Stimulated activated naive CD8-positive, alpha-beta T cell treated with anti-CD3 and anti-CD28 coated beads, Interleukin-15, Interleukin-2, amounts not matched to agents 100 U/mL and 50 U/mL, for 24 hours (primary cell): ENCODE measurements at regions not wholly inside any gene's neighbourhood (a gene's known extent, or its start where the extent isn't known, plus 50 kb on each side); places are given as distances from the start of the nearest gene placed in this dataset.

Source experiments
- ATAC-seq: fragments of 150-1000 bp; cut with Tn5 transposase; one replicate; pipeline ENCODE4 v1.10.0; 2021
- DNase-seq: peaks from one replicate; pipeline ENCODE4 v3.0.0; 2021

GRCh38 chr4:4735870-4736269 lies 123.6 kb upstream of the MSX1 start:
- DNase-seq: no peak
- no peak for ATAC-seq

GRCh38 chr4:4735136-4735750 lies 124.2 kb upstream of the MSX1 start:
- no peak for ATAC-seq
- DNase-seq: no peak

GRCh38 chr4:4734425-4734824 lies 125.0 kb upstream of the MSX1 start:
- ATAC-seq (no peak), DNase-seq (no peak)

- ATAC-seq (no peak), DNase-seq (no peak)
Measured at GRCh38 chr4:4733663-4734062, 125.8 kb upstream of the MSX1 start.

- ATAC-seq: no peak
- DNase-seq: no peak
Measured at GRCh38 chr4:4730249-4730648, 129.2 kb upstream of the MSX1 start.

- ATAC-seq: no peak
- no peak for DNase-seq
Measured at GRCh38 chr4:4729206-4729605, 130.3 kb upstream of the MSX1 start.

GRCh38 chr4:4727536-4727935 lies 131.9 kb upstream of the MSX1 start:
- ATAC-seq: no peak
- no peak for DNase-seq

- ATAC-seq: no peak
- DNase-seq: no peak
Measured at GRCh38 chr4:4726051-4726450, 133.4 kb upstream of the MSX1 start.

- no peak for ATAC-seq
- no peak for DNase-seq
Measured at GRCh38 chr4:4724321-4724720, 135.1 kb upstream of the MSX1 start.

GRCh38 chr4:4721636-4722035 lies 137.8 kb upstream of the MSX1 start:
- DNase-seq: no peak
- ATAC-seq: no peak

- DNase-seq (no peak), ATAC-seq (no peak)
Measured at GRCh38 chr4:4720646-4721045, 138.8 kb upstream of the MSX1 start.

GRCh38 chr4:4719436-4719835 lies 140.0 kb upstream of the MSX1 start:
- DNase-seq: no peak
- ATAC-seq: no peak

GRCh38 chr4:4717692-4718091 lies 141.8 kb upstream of the MSX1 start:
- ATAC-seq: no peak
- no peak for DNase-seq

GRCh38 chr4:4714331-4714730 lies 145.1 kb upstream of the MSX1 start:
- no peak for ATAC-seq
- DNase-seq: no peak

- DNase-seq: no peak
- no peak for ATAC-seq
Measured at GRCh38 chr4:4712800-4713528, 146.5 kb upstream of the MSX1 start.

- no peak for DNase-seq
- ATAC-seq: no peak
Measured at GRCh38 chr4:4711902-4712301, 147.6 kb upstream of the MSX1 start.

GRCh38 chr4:4709736-4710135 lies 149.7 kb upstream of the MSX1 start:
- no peak for ATAC-seq

GRCh38 chr4:4704267-4704666 lies 155.2 kb upstream of the MSX1 start:
- ATAC-seq (no peak), DNase-seq (no peak)

More at GRCh38 chr4:4709736-4710135, 149.7 kb upstream of the MSX1 start:
- DNase-seq: no peak

GRCh38 chr4:4697584-4697983 lies 155.7 kb upstream of the STX18 start:
- ATAC-seq: no peak
- DNase-seq: no peak

- no peak for ATAC-seq
Measured at GRCh38 chr4:4696530-4696929, 154.7 kb upstream of the STX18 start.

GRCh38 chr4:4695497-4695896 lies 153.6 kb upstream of the STX18 start:
- ATAC-seq: no peak
- DNase-seq: no peak

More at GRCh38 chr4:4696530-4696929, 154.7 kb upstream of the STX18 start:
- no peak for DNase-seq

GRCh38 chr4:4694827-4695226 lies 153.0 kb upstream of the STX18 start:
- no peak for DNase-seq
- ATAC-seq: no peak

- ATAC-seq (no peak), DNase-seq (no peak)
Measured at GRCh38 chr4:4694296-4694772, 152.5 kb upstream of the STX18 start.

- no peak for ATAC-seq
- no peak for DNase-seq
Measured at GRCh38 chr4:4693755-4694295, 152.0 kb upstream of the STX18 start.
